NCI-H128 (cell line): ENCODE measurements at regions not wholly inside any gene's neighbourhood (a gene's known extent, or its start where the extent isn't known, plus 50 kb on each side); places are given as distances from the start of the nearest gene placed in this dataset.
"Not testable (repeated sequence)": the region's sequence is repeated elsewhere in the genome, so short reads cannot be mapped to it uniquely, and the experiment has no call there.

Source experiments
- DNase-seq: peaks from one replicate; lab custom pipeline; 2025; ENCODE audit not compliant: unreplicated experiment; lab: John Stamatoyannopoulos, UW

- DNase-seq, result no peak
Measured at GRCh38 chr10:123309731-123310130, 155.5 kb downstream of the BUB3 start.

- DNase-seq, result no peak
Measured at GRCh38 chr10:123316776-123317175, 162.6 kb downstream of the BUB3 start.

- no peak for DNase-seq
Measured at GRCh38 chr10:123318516-123318915, 164.3 kb downstream of the BUB3 start.

GRCh38 chr10:123320091-123320490 is 165.9 kb downstream of the BUB3 start:
- DNase-seq, result no peak

GRCh38 chr10:123323884-123324283 is 169.7 kb downstream of the BUB3 start:
- DNase-seq, result no peak

- DNase-seq, result no peak
Measured at GRCh38 chr10:123325663-123326190, 171.5 kb downstream of the BUB3 start.

- DNase-seq, result no peak
Measured at GRCh38 chr10:123326674-123327073, 172.5 kb downstream of the BUB3 start.

- DNase-seq, result no peak
Measured at GRCh38 chr10:123327450-123327849, 173.2 kb downstream of the BUB3 start.

GRCh38 chr10:123327896-123328295 is 173.7 kb downstream of the BUB3 start:
- no peak for DNase-seq

- no peak for DNase-seq
Measured at GRCh38 chr10:123331438-123331837, 177.2 kb downstream of the BUB3 start.

GRCh38 chr10:123346581-123346980 is 192.4 kb downstream of the BUB3 start:
- no peak for DNase-seq

- no peak for DNase-seq
Measured at GRCh38 chr10:123348691-123349572, 194.7 kb downstream of the BUB3 start.

- no peak for DNase-seq
Measured at GRCh38 chr10:123351715-123352114, 197.5 kb downstream of the BUB3 start.

- DNase-seq, result no peak
Measured at GRCh38 chr10:123354521-123354920, 200.3 kb downstream of the BUB3 start.

GRCh38 chr10:123355748-123356481 is 201.7 kb downstream of the BUB3 start:
- DNase-seq, result no peak

- DNase-seq, result no peak
Measured at GRCh38 chr10:123356799-123357198, 202.6 kb downstream of the BUB3 start.

GRCh38 chr10:123357421-123357930 is 203.3 kb downstream of the BUB3 start:
- DNase-seq, result no peak

- DNase-seq, result no peak
Measured at GRCh38 chr10:123359539-123359938, 205.3 kb downstream of the BUB3 start.

GRCh38 chr10:123361832-123362231 is 207.6 kb downstream of the BUB3 start:
- DNase-seq, result no peak

GRCh38 chr10:123367195-123367594 is 213.0 kb downstream of the BUB3 start:
- no peak for DNase-seq

GRCh38 chr10:123371626-123372025 is 217.4 kb downstream of the BUB3 start:
- DNase-seq, result not testable (repeated sequence)

- DNase-seq, result no peak
Measured at GRCh38 chr10:123373591-123373990, 219.4 kb downstream of the BUB3 start.
